HCT116 (cell line): ENCODE measurements at regions not wholly inside any gene's neighbourhood (a gene's known extent, or its start where the extent isn't known, plus 50 kb on each side); places are given as distances from the start of the nearest gene placed in this dataset.
"Not testable (repeated sequence)": the region's sequence is repeated elsewhere in the genome, so short reads cannot be mapped to it uniquely, and the experiment has no call there.

Experiments
- ATAC-seq: fragments of 200-7000 bp; cut with Tn5 transposase; 2 replicates; pipeline ENCODE4 v1.9.1; 2020; ENCODE audit warnings: mild to moderate bottlenecking, moderate library complexity
- BruUV-seq: library from RNA; stranded (reverse); fragments of 400-500 nt; replicated peaks from 2 replicates; lab custom pipeline; 2021; lab: Mats Ljungman, UMichigan
- CTCF ChIA-PET: fragments of 300-600 bp; sonication (Branson Sonifier 250); formaldehyde crosslinking; loops from one replicate; lab custom pipeline; 2021; ENCODE audit warnings: antibody characterized with exemption; lab: Charles Lee
- POLR2A ChIA-PET: fragments of 300-600, 350-600 bp; sonication (Branson Sonifier 250); formaldehyde crosslinking; loops from one replicate; lab custom pipeline; 2021; ENCODE audit warnings: antibody characterized with exemption; lab: Charles Lee
- RAD21 ChIA-PET, 2 experiments: fragments of 300-600 bp; sonication (Branson Sonifier 250); formaldehyde crosslinking; loops; one replicate each; lab custom pipeline; 2023; ENCODE audit warnings: low total read pairs in 2 of 2; ENCODE audit not compliant: uncharacterized antibody in 2 of 2, unreplicated experiment in 2 of 2, low non-redundant PET in 1 of 2; lab: Charles Lee
- DNase-seq: peaks from one replicate; pipeline ENCODE4 v3.0.0-alpha.2; 2010; ENCODE audit warnings: low read depth, low spot score
- H2AFZ ChIP-seq: fragments of 200-600 bp; shearing (Covaris generic), sonication (generic); 2 replicates; pipeline ENCODE4 v1.6.1; 2017; ENCODE audit warnings: low read depth, mixed run types, mixed read lengths, antibody characterized with exemption, low read length; ENCODE audit not compliant: poor library complexity, severe bottlenecking
- H3K27ac ChIP-seq: 2 replicates; pipeline ENCODE4 v1.5.1; 2012; ENCODE audit warnings: low read depth, low read length
- H3K27me3 ChIP-seq: fragments of 200-600 bp; sonication (generic); 2 replicates; pipeline ENCODE4 v1.6.1; 2016; ENCODE audit warnings: mixed run types, low read length, mixed read lengths; ENCODE audit not compliant: insufficient read depth
- H3K36me3 ChIP-seq, 2 experiments: fragments of 200-500 bp in 1 of 2; fragments of 200-600 bp in 1 of 2; sonication (Bioruptor generic) in 1 of 2; sonication (generic) in 1 of 2; 2 replicates each; pipeline versions ENCODE4 v1.5.1 to v1.6.1; 2014 to 2016; ENCODE audit warnings: low read length in 2 of 2, inconsistent platforms in 1 of 2, mixed read lengths in 1 of 2, mixed run types in 1 of 2; ENCODE audit not compliant: insufficient read depth in 2 of 2, control insufficient read depth in 1 of 2
- H3K4me1 ChIP-seq, 2 experiments: fragments of 200-600 bp in 1 of 2; sonication (generic) in 1 of 2; 2 replicates each; pipeline versions ENCODE4 v1.5.1 to v1.6.1; 2012 to 2017; ENCODE audit warnings: low read length in 2 of 2, inconsistent platforms in 1 of 2, mild to moderate bottlenecking in 1 of 2, mixed read lengths in 1 of 2, mixed run types in 1 of 2, moderate library complexity in 1 of 2; ENCODE audit not compliant: insufficient read depth in 2 of 2, control insufficient read depth in 1 of 2
- H3K4me2 ChIP-seq: fragments of 200-600 bp; sonication (generic); 2 replicates; pipeline ENCODE4 v1.6.1; 2017; ENCODE audit warnings: mixed run types, low read length, mixed read lengths
- H3K4me3 ChIP-seq, 2 experiments: fragments of 200-600 bp in 1 of 2; sonication (generic) in 1 of 2; replicated peaks in 1 of 2; 2 replicates each; pipeline ENCODE4 v1.5.1; 2011 to 2016; ENCODE audit warnings: low read length in 2 of 2, control low read depth in 1 of 2, low read depth in 1 of 2, mild to moderate bottlenecking in 1 of 2, mixed read lengths in 1 of 2, mixed run types in 1 of 2
- H3K79me2 ChIP-seq: fragments of 200-600 bp; sonication (generic); 2 replicates; pipeline ENCODE4 v1.6.1; 2017; ENCODE audit warnings: mild to moderate bottlenecking, mixed run types, low read length, moderate library complexity, mixed read lengths; ENCODE audit not compliant: insufficient read depth
- H3K9ac ChIP-seq: fragments of 200-600 bp; sonication (generic); 2 replicates; pipeline ENCODE4 v1.6.1; 2016; ENCODE audit warnings: low read length, mixed read lengths
- H3K9me2 ChIP-seq: fragments of 200-600 bp; sonication (generic), shearing (Covaris generic); 2 replicates; pipeline ENCODE4 v1.6.1; 2017; ENCODE audit warnings: mixed run types, mild to moderate bottlenecking, moderate library complexity; ENCODE audit not compliant: insufficient read depth
- H3K9me3 ChIP-seq, 2 experiments: fragments of 200-500 bp in 1 of 2; fragments of 200-600 bp in 1 of 2; sonication (Bioruptor generic) in 1 of 2; sonication (generic) in 1 of 2; 2 replicates each; pipeline ENCODE4 v1.6.1; 2014 to 2017; ENCODE audit warnings: low read length in 2 of 2, mixed read lengths in 2 of 2, inconsistent platforms in 1 of 2, low read depth in 1 of 2, mild to moderate bottlenecking in 1 of 2, mixed run types in 1 of 2, moderate library complexity in 1 of 2; ENCODE audit not compliant: control insufficient read depth in 1 of 2, insufficient read depth in 1 of 2
- H4K20me1 ChIP-seq: fragments of 200-600 bp; sonication (generic), shearing (Covaris generic); 2 replicates; pipeline ENCODE4 v1.6.1; 2017; ENCODE audit warnings: mixed run types, mild to moderate bottlenecking, moderate library complexity; ENCODE audit not compliant: insufficient read depth
- intact Hi-C: fragments of 100-400 bp; cut with micrococcal nuclease; formaldehyde crosslinking; loops from 2 replicates; pipeline ENCODE4 v1.10.0; 2022

- H3K4me2 ChIP-seq, BruUV-seq, H3K9me3 ChIP-seq, H3K27me3 ChIP-seq, H3K4me3 ChIP-seq, DNase-seq, POLR2A ChIA-PET, H3K9ac ChIP-seq, H3K79me2 ChIP-seq, intact Hi-C loops, H2AFZ ChIP-seq, H3K9me2 ChIP-seq, RAD21 ChIA-PET, CTCF ChIA-PET, H3K27ac ChIP-seq, ATAC-seq, H3K36me3 ChIP-seq, H4K20me1 ChIP-seq, H3K4me1 ChIP-seq: not testable (repeated sequence)
Observed at GRCh38 chr16:29212084-29213027, 194.2 kb downstream of the NPIPB11 start.

GRCh38 chr16:29211456-29211855 is 195.1 kb downstream of the NPIPB11 start:
- intact Hi-C loops, H3K4me1 ChIP-seq, H3K4me2 ChIP-seq: not testable (repeated sequence)

GRCh38 chr16:29210299-29211150 is 196.0 kb downstream of the NPIPB11 start:
- H3K79me2 ChIP-seq, DNase-seq, H3K4me2 ChIP-seq, intact Hi-C loops, H3K9ac ChIP-seq, H3K27ac ChIP-seq, CTCF ChIA-PET, ATAC-seq, H3K9me3 ChIP-seq, H3K9me2 ChIP-seq, H3K4me1 ChIP-seq, H4K20me1 ChIP-seq, RAD21 ChIA-PET, H3K27me3 ChIP-seq, POLR2A ChIA-PET, BruUV-seq, H3K36me3 ChIP-seq, H3K4me3 ChIP-seq, H2AFZ ChIP-seq: not testable (repeated sequence)

More at GRCh38 chr16:29211456-29211855, 195.1 kb downstream of the NPIPB11 start:
- H2AFZ ChIP-seq, H3K9me2 ChIP-seq, H3K9ac ChIP-seq, H3K4me3 ChIP-seq, ATAC-seq, H4K20me1 ChIP-seq, H3K27ac ChIP-seq, H3K79me2 ChIP-seq, H3K9me3 ChIP-seq, BruUV-seq, H3K27me3 ChIP-seq, CTCF ChIA-PET, RAD21 ChIA-PET, H3K36me3 ChIP-seq, POLR2A ChIA-PET, DNase-seq: not testable (repeated sequence)

GRCh38 chr16:29206120-29206519 is 200.4 kb downstream of the NPIPB11 start:
- BruUV-seq, H3K4me2 ChIP-seq, H3K9ac ChIP-seq, DNase-seq, ATAC-seq, H3K9me3 ChIP-seq, POLR2A ChIA-PET, H3K9me2 ChIP-seq, H4K20me1 ChIP-seq, H3K4me1 ChIP-seq, intact Hi-C loops, CTCF ChIA-PET, H3K4me3 ChIP-seq, H3K27ac ChIP-seq, RAD21 ChIA-PET, H3K27me3 ChIP-seq, H2AFZ ChIP-seq, H3K36me3 ChIP-seq, H3K79me2 ChIP-seq: not testable (repeated sequence)
